GM21367 (cell line): ENCODE measurements at regions not wholly inside any gene's neighbourhood (a gene's known extent, or its start where the extent isn't known, plus 50 kb on each side); places are given as distances from the start of the nearest gene placed in this dataset.

Experiments
- ATAC-seq: cut with Tn5 transposase; IDR thresholded peaks from one replicate; pipeline ENCODE4 v1.9.1; 2021; ENCODE audit not compliant: unreplicated experiment

DNA sequence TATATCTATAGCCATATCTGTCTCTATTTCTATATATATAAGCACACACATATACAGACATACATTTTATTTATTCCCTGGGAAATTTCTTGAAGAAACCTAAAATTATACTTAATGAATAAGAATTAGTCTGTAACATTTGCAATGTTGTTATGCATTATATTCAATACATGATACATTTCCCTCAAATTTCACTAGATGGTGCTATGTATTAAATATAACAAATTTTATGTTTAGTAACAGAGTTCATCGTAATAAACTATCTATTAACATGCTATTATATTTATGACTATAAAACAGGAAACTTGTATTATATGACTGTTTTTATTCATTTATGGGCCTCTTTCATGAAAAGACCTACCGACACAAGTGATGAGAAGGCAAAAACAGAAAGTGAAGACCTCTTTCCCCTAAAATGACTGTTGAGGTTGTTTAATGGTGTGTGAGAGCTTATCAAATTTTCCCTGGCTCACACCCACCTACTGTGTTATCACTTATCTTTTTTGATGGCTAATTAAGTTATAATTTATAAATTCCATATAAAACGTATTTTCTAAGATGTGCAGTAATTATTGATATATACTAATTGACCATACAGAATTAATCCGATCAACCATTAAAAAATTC lies 881.9 kb downstream of the SLITRK6 start:
- ATAC-seq: peak; percentile 57

DNA sequence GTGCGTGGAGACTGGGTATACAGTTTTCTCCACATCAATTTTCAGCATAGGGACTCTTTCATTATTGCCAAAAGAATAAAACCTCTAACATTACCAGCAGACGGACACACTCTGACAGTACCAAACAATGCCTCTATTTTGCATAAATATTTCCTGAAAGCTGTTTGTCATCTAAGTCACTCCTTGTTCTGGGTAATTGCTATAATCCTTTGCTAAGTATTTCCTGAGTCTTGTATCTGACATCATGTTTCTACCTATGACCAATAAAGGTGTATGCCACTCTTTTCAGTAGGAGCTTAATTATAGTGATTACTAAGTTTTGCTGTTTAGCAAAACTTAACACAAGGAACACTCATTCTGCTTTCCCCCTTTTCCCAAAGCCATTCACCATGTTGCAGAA lies 886.5 kb downstream of the SLITRK6 start:
- ATAC-seq: no peak

DNA sequence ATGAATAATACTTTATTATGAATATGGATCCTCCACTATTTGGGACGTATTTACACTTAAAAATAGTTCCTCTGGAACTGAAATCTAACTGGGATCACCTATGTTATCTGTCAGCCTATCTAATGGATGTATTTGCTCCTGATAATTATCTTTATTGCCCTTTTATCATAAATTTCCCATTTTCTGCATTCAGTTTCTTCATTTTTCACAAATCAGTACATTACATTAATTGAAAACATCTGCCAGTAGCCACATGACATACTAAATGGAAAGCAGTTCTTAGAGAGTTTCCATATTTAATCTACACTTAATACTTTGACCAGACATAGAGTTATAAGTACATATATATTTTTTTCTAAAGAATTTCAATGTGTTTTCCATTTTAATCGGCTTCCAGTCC lies 888.8 kb downstream of the SLITRK6 start:
- ATAC-seq: no peak

DNA sequence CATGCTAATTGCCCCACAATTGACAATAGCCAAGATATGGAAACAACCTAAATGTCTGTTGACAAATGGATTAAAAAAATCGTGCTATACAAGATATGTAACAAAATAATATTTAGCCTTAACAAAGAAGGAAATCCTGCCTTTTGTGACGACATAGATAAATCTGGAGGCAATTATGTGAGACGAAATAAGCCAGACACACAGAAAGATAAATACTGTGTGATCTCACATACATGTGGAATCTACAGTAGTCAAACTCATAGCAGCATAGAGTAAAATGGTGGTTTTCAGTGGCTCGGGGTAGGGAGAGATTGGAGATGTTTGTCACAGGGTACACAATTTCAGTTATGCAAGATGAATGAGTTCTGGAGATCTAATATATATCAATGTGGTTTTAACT lies 895.8 kb downstream of the SLITRK6 start:
- ATAC-seq: no peak

DNA sequence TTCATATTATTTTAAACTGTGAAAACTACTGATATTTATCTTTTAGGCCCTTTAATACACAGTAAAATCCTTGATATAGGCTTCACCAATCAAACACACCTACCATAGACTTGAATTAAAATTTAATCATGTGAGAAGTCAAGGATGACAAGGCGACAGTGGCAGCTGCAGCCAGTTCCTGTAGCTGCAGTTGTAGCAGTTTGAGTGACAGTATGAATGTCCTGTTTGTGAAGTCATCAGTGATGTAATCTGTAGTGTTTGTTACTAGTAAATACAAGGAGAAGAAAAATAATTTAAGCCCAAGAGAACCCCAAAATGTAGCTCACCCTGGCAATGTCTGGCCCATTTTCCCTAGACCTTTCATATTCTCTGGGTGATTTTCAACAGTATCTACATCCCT lies 897.0 kb downstream of the SLITRK6 start:
- ATAC-seq: no peak

DNA sequence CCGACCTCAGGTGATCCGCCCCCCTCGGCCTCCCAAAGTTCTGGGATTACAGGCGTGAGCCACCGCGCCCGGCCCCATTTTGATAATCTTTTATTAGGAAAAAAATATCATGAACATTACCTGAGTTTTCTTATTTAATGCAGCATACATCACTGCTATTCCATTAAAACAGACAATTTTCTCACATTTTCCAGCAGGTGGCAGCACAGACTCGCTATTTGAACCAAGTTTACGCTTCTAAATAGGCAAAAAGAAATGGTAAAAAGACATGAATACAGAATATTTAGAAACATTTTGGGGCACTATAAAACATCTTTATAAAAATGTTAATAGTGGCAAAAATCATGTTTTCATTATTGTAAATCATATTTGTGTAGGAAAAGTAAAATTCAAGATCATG lies 903.1 kb downstream of the SLITRK6 start:
- ATAC-seq: no peak

DNA sequence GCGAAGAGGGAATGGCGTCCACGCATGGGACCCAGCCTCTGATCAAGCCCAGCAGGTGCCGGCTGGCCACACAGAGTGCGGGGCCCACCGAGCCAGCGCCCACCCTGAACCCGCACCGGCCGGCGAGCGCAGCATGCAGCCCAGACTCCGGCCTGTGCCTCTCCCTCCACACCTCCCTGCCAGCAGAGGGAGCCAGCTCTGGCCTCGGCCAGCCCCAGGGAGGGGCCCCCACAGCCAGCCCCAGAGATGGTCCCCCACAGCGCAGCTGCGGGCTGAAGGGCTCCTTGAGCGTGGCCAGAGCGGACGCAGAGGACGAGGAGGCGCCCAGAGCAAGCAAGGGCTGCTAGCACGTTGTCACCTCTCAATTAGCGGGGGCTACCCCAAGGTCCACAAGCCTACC lies 904.5 kb downstream of the SLITRK6 start:
- no peak for ATAC-seq

DNA sequence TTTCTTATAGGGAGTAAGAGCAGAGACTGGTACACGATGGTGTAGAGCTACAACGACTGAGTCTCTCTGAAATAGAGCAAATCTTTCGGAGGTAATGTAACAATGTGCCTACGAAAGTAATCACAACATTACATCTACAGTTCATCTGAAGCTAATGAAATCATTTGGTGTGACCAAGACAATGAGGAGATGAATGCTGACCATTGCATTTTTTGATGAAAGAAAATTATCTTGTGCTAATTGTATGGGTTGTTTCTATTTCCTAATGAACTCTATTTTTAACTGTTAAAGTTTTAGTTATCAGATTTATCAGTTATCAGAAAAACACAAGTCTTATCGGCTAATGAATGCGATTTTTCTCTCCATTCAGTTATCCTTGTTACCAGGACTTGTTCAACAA lies 913.4 kb downstream of the SLITRK6 start:
- ATAC-seq: no peak

DNA sequence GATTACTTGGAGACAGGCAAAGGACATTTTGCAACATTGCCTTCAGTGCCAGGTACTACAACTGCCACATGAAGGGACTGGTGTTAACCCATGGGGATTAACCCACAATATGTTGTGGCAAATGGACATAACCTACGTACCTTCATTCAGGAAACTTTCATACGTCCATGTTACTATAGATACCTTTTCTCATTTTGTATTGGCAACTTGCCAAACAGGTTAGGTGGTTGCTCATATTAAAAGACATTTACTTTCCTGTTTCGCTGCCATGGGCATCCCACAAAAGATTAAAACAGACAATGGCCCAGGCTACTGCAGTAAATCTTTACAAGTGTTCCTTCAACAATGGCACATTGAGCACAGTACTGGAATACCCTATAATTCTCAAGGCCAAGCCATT lies 925.3 kb downstream of the SLITRK6 start:
- no peak for ATAC-seq

DNA sequence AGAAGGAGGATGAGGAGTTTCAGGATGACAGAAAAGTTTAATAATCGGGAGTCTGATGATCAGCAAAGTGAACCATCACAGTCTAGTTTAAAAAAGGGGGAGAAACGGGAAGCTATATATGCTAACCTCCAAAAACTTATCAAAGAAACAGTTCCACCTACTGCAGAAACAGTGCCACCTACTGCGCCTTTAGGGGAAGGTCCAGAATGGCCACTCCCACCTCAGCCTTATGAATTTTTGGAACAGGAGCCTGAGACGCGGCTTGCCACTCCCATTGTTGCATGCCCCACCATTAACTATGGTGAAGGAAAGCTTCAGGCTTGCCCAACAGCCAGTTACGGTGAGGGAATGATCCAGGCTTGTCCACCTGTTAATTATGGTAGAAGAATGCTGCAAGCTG lies 929.0 kb downstream of the SLITRK6 start:
- ATAC-seq: no peak

DNA sequence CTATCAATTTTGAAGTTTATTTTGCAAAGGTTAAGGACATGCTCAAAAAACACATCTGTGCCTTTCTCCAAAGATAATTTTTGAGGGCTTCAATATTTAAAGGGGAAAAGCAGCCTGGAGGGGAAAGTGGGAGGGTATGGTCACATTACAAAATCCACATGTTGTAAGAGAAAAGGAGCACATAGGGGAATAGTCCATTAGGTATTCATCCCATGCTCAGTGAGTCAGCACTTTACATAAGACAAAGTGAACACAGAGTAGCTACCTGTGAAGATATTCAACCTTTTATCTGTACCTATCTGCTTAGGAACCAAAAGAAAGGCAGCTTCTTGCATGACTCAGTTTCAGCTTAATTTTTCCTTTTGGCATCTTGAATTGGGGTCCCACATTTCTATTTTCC lies 932.0 kb downstream of the SLITRK6 start:
- ATAC-seq: no peak

DNA sequence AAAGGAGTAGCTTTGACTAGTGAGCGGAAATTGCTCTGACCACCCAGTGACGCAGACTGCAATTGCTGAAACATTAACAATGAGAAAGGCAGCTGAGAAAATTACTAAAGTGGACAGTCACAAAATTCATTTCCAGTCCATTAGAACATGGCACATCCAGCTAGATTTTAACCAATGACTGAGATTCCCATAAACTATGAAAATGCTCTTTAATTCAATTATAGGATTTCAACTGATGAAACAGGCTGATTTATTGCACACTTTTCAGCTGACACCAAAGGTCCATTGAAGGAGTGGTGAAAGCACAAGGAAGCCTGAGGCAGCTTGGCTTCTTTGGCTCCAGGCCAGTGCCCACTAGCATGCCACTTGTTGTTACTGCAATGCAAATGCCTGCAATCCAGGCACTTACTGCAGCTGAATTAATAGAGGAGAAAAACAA lies 933.4 kb downstream of the SLITRK6 start:
- ATAC-seq: no peak

DNA sequence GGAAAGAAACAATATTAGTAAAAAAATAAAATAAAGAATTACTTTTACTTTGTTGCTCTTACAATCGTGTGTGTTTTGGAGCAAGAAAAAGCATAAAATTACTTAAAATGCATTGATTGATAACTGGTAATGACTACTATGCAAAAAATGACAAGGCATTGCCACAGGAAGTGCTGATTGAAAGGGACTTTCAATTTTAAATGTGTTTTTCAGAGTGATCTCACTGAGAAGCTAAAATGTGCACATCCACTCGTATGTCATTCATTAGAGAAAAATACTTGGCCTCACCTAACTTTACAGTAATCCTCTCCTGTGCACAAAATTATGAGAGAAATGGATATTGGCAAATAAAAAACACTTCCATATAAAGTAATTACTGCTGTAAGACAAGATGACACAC lies 934.9 kb downstream of the SLITRK6 start:
- ATAC-seq: no peak

DNA sequence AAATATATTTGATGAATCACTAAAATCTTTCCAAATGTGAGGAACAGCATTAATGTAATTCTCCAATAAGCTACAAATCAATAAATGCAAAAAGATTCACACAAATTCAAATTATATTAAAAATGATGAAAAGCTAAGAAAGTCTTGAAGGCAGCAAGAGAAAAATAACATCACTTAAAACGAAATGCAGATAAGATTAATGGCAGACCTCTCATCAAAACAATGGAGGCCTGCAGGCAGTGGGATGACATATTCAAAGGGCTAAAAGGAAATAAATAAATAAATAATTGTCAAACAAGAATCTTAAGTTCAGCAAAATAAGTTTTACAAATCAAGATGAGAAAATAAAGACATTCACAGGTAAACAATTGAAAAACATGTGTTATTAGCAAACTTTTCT lies 952.1 kb downstream of the SLITRK6 start:
- no peak for ATAC-seq

DNA sequence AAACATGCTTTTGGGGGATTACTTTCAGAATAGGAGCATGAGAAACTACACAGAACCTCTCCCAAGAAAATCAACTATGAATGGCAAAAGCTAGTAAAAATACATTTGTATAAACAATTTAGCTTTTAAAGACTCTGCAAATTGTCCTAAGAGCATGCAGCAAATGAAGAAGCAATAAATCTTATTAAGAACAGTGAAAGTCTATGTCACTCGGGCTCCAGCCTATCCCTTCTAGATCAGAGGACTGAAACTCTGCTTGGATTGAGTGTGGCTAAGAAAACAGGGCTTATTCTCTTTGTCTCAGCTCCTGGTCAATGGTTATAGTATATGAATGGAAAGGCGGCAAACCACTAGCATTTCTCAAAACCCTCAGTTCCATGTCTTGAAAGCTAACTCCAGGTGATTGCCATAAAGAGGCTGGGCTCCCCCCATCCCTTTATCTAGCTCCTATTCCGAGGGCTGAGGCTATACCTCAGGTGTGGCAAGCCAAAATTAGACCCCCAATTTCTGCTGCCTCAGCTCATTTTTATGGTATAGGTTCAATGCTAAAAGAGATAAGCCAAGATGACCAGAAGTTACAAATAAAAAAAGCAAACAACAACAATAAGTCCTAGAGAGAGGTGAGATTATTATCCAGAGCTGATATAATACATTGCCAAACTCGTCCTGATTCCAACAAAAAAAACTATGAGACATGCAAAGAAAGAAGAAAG lies 953.2 kb downstream of the SLITRK6 start:
- ATAC-seq: no peak

DNA sequence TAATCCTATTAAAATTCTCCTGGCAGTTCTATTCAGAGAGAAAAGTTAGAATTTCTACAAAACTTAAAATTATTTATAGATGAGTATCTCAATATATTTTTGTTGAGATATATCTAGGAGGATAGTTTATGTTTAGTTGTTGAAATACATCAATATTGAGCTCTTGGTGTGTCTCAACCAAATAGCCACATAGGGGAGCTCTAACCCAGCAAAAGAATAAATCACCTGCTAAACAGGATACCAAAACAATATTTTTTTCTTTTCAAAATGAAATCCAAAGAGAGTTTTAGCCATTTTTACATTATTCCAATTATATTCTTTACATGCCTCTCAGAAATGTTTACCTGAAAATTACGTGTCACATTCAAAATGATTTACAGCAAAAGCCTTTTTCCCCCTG lies 954.7 kb downstream of the SLITRK6 start:
- ATAC-seq: no peak

DNA sequence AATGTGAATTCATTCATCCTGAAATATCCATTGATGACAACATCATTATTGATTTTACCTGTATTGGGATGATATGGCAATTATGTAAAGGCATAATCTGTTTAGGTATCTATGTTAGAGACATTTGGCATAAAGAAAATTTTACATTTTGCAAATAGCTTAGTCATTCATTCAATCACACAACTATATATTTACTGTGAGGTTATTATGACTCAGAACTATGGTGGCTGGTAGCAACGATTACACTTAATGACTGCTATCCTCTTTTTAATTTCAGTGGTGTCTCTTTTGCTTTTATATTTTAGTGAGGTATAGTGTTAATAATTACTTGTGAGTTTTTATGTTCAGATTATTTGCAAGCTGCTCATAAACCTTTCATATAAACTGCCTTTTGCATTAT lies 955.9 kb downstream of the SLITRK6 start:
- no peak for ATAC-seq

DNA sequence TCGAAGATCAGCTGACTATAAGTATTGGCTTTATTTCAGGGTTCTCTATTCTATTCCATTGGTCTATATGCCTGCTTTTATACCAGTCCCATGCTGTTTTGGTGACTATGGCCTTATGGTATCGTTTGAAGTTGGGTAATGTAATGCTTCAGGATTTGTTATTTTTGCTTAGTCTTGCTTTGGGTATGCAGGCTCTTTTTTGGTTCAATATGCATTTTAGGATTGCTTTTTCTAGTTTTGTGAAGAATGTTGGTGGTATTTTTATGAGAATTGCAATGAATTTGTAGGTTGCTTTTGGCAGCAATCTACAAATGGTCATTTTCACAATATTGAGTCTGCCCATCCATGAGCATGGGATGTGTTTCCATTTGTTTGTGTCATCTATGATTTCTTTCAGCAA lies 951.9 kb upstream of the SLITRK1 start:
- no peak for ATAC-seq

DNA sequence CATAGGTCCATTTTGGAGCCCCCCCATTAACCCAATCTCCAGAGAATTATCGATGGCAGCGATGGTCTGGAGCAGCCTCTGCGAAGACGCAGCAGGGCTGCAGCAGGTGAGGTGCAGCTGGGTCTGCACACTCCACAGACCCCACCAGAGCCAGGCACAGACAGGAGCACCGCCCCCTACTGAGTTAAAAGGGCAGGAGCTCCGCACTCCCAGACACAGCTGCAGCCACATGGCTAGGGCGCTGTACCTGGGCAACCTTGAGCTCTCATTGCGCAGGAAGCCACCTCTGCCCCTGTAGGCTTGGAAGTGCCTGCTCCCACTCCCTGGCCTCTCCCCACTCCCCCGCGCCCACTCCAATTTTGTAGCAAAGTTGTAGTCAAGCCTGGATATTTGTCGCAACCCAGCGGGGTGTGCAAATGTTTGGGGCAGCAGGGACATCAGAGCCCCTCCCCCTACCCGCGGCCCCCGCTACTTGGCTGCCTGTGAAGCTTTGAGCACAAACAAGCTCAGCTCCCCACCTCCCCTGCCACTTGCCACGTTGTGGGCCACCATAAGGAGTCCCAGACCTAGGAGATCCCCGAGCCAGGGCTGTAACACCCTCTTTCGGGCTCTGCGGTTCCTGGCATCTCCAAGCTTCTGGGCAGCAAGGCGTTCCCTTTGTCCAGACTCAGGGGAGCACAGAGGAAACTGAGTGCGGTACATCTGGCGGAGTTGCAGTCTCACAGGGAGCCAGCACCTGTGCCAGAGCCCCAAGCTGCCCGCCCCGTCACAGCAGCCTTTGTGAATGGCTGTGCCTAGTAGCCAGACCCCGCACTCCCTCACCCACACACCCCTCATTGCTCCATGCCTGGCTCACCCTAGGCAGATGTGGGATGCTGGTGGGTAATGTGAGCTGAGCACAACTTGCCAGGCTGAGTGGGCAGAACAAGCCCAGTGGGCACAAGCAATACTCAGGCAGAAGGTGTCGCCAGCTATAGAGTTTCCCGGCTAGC lies 949.7 kb upstream of the SLITRK1 start:
- no peak for ATAC-seq

DNA sequence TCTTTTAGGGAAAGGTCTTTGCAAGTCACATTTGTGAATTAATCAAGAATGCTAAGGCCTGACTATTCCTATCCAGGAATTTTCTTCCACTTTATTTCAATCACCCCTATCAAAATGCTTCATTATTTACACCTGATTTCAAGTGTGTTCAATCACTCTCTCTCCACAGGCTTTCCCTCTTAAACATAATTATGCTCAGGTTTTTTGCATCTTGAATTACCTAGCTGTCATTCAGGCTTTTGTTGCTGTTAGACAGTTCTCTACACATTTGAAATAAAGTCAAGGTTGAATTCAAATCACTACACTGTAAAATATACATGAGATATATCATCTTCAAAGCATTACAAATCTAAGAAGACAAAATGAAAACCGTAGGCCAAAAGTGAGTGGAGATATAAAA lies 941.3 kb upstream of the SLITRK1 start:
- ATAC-seq: no peak

DNA sequence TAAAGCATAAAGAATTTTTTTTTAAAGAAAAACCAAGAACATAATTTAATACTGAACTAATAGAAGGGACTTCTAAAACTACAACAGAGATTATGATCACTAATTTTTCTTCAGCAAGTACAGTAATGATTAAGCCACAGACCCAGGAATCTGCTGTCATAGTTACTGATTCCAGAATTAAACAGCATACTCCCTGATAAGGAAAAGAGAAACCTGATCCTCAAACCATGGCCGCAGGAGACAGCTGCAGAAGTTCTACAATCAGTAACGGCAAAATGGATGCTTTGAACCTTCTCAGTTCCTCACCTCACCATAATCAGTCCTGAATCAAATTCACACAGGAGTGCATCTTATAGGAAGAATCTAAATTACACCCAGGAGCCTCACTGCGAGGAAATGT lies 939.0 kb upstream of the SLITRK1 start:
- no peak for ATAC-seq

DNA sequence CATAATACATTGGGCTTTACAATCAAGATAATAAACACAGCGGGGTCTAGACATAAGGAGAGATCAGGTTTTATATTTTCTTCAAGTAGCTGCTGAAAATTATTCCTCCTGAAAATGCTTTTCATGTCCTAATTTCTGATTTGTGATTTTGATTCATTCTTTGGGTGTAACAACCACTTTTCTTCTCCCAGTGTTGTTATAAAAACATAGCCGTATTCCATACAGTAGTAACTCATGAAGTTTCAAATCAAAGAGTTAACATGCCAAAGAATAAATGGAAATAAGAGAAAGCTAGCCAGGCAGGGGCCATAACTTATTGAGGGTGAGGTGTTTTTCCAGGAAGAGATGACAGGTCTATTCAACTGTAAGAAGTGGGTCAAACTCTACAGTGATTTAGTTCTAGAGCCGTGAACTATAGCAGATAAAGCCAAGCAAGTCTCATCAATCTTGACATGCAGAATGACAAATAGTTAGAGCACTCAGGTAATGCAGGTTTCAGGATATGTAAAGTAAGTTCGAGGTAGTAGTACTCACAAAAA lies 934.4 kb upstream of the SLITRK1 start:
- ATAC-seq: no peak
